ENCODE measurements at regions not wholly inside any gene's neighbourhood (a gene's known extent, or its start where the extent isn't known, plus 50 kb on each side); places are given as distances from the start of the nearest gene placed in this dataset.

DNA sequence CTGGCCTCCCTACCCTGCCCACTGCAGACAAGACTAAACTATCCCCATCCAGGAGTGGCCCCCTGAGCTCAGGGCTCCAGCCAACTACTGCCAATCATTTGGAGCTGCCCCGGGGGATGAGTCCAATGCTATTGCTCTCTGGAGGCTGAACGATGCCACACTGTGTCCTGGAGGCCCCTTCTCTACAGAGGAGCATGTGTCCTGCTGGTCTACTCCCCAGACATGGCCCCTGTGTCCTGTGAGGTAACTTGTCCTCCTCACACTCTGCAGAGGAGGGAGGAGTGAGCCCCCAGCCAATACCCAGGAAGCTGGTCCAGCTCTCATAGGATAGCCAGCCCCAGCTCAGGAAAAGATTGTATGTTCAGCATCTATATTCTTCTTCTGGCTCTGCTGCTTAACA, 159.1 kb upstream of the GPR12 start:
- TF ChIP-seq, protein P1, sequence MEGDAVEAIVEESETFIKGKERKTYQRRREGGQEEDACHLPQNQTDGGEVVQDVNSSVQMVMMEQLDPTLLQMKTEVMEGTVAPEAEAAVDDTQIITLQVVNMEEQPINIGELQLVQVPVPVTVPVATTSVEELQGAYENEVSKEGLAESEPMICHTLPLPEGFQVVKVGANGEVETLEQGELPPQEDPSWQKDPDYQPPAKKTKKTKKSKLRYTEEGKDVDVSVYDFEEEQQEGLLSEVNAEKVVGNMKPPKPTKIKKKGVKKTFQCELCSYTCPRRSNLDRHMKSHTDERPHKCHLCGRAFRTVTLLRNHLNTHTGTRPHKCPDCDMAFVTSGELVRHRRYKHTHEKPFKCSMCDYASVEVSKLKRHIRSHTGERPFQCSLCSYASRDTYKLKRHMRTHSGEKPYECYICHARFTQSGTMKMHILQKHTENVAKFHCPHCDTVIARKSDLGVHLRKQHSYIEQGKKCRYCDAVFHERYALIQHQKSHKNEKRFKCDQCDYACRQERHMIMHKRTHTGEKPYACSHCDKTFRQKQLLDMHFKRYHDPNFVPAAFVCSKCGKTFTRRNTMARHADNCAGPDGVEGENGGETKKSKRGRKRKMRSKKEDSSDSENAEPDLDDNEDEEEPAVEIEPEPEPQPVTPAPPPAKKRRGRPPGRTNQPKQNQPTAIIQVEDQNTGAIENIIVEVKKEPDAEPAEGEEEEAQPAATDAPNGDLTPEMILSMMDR (IDR thresholded peaks at IDR 0.05), result no peak
- no peak for TF ChIP-seq POLR2AphosphoS5 (IDR thresholded peaks at IDR 0.05)

All from breast epithelium (tissue), 3 donors.